Spleen (tissue), 11 donors: ENCODE measurements at regions not wholly inside any gene's neighbourhood (a gene's known extent, or its start where the extent isn't known, plus 50 kb on each side); places are given as distances from the start of the nearest gene placed in this dataset.

Experiments
- DNase-seq: peaks from one replicate; pipeline ENCODE4 v3.0.0-alpha.2; 2020
- H3K27ac ChIP-seq, 8 donors: fragments of 200-600 bp; sonication (generic) in 7 of 8; 1 replicate in 4 of 8; 2 replicates in 4 of 8; pipeline versions ENCODE4 v1.5.0 to v1.8.0; 2016 to 2021; ENCODE audit warnings: inconsistent platforms in 4 of 8, mild to moderate bottlenecking in 4 of 8, moderate library complexity in 1 of 8
- H3K27me3 ChIP-seq, 7 donors: fragments of 200-600 bp; sonication (generic) in 6 of 7; replicated peaks in 1 of 7; 1 replicate in 4 of 7; 2 replicates in 3 of 7; pipeline versions ENCODE4 v1.5.0 to v1.8.0; 2016 to 2021; ENCODE audit warnings: inconsistent platforms in 3 of 7, mild to moderate bottlenecking in 1 of 7
- H3K36me3 ChIP-seq, 6 donors: fragments of 200-600 bp; sonication (generic) in 5 of 6; 1 replicate in 4 of 6; 2 replicates in 2 of 6; pipeline versions ENCODE4 v1.5.0 to v1.8.0; 2016 to 2021; ENCODE audit warnings: inconsistent platforms in 2 of 6
- H3K4me1 ChIP-seq, 6 donors: fragments of 200-600 bp; sonication (generic) in 5 of 6; 1 replicate in 3 of 6; 2 replicates in 3 of 6; pipeline versions ENCODE4 v1.5.0 to v1.8.0; 2016 to 2021; ENCODE audit warnings: inconsistent platforms in 3 of 6
- H3K4me3 ChIP-seq, 8 donors: fragments of 200-600 bp; sonication (generic) in 7 of 8; 1 replicate in 4 of 8; 2 replicates in 4 of 8; pipeline versions ENCODE4 v1.5.0 to v1.8.0; 2016 to 2021; ENCODE audit warnings: inconsistent platforms in 4 of 8, mild to moderate bottlenecking in 4 of 8, moderate library complexity in 2 of 8
- H3K9me3 ChIP-seq, 8 donors: fragments of 200-600 bp; sonication (generic) in 7 of 8; 1 replicate in 4 of 8; 2 replicates in 4 of 8; pipeline versions ENCODE4 v1.5.0 to v1.8.0; 2016 to 2021; ENCODE audit warnings: inconsistent platforms in 4 of 8
- POLR2A ChIP-seq, 3 donors: fragments of 450-650 bp; IDR thresholded peaks; one replicate each; pipeline ENCODE4 v1.5.1; 2017; ENCODE audit warnings: antibody characterized with exemption in 3 of 3, mild to moderate bottlenecking in 1 of 3
- POLR2AphosphoS5 ChIP-seq, 3 donors: sonication (generic); formaldehyde crosslinking; IDR thresholded peaks; one replicate each; pipeline ENCODE4 v1.5.1; 2017; ENCODE audit warnings: antibody characterized with exemption in 3 of 3
- WGBS, 5 donors: extraction: QIAGEN DNeasy Blood & Tissue Kit in 3 of 5; methylation state at CpG; one replicate each; pipeline versions ENCODE4 v1.1.5 to v1.1.7; 2013 to 2018; 5-methylcytosine and 5-hydroxymethylcytosine counted together
- intact Hi-C: fragments of 100-400 bp; cut with DNase I; formaldehyde crosslinking; loops from one replicate; pipeline ENCODE4 v1.15.0; 2023; ENCODE audit warnings: low total_unique reads
- TF ChIP-seq, protein P1 (sequence below), 11 experiments: fragments of 200-600 bp in 7 of 11; fragments of 450-650 bp in 4 of 11; sonication (generic) in 4 of 11; IDR thresholded peaks in 8 of 11; conservative IDR thresholded peaks in 3 of 11; 1 replicate in 7 of 11; 2 replicates in 4 of 11; pipeline versions ENCODE4 v1.4.0 to v1.8.0; 2016 to 2021; ENCODE audit warnings: antibody characterized with exemption in 11 of 11, inconsistent platforms in 4 of 11, mild to moderate bottlenecking in 1 of 11
- donor health status: healthy with polysubstance abuse.
- donor health status: DM: no; HTN: no; CAD: no; lungs with moderate emphysema.
- donor health status: DM: no; HTN: no; CAD: no.
- donor health status: Bipolar disorder and iron deficiency.
- donor health status: healthy.
- donor health status: DM: no; HTN: no; CAD: no.
- donor health status: DM: yes; HTN: yes; CAD: no.

DNA sequence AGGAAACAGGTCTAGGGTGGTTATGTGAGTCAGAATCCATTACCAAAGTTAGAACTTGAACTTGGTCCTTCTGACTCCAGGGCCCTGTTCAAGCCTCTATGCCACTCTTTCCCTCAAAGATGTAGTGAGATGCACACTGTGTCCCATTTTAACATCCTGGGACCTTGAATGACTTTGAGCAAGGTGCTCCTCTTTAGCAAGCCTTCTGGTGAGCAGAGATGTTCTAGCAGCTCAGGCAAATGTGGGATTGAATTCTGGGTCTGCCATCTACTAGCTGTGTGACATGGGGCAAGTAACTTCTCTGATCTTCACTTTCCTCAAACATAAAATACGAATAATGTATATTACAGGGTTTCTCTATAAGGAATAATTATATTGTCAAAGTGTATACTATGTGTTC, 294.0 kb upstream of the CXCR4 start:
- intact Hi-C loops, result no loop called here
- TF ChIP-seq POLR2A (IDR thresholded peaks at IDR 0.05) (no peak), POLR2AphosphoS5 (IDR thresholded peaks at IDR 0.05) (no peak)
- TF ChIP-seq, protein P1, sequence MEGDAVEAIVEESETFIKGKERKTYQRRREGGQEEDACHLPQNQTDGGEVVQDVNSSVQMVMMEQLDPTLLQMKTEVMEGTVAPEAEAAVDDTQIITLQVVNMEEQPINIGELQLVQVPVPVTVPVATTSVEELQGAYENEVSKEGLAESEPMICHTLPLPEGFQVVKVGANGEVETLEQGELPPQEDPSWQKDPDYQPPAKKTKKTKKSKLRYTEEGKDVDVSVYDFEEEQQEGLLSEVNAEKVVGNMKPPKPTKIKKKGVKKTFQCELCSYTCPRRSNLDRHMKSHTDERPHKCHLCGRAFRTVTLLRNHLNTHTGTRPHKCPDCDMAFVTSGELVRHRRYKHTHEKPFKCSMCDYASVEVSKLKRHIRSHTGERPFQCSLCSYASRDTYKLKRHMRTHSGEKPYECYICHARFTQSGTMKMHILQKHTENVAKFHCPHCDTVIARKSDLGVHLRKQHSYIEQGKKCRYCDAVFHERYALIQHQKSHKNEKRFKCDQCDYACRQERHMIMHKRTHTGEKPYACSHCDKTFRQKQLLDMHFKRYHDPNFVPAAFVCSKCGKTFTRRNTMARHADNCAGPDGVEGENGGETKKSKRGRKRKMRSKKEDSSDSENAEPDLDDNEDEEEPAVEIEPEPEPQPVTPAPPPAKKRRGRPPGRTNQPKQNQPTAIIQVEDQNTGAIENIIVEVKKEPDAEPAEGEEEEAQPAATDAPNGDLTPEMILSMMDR (IDR thresholded peaks at IDR 0.05 in 8 of 11, conservative IDR thresholded peaks at IDR 0.05 in 3 of 11), result no peak
- Histone ChIP-seq H3K4me1 (no peaks in the 10 kb centered on the region), H3K36me3 (no peaks in the 10 kb centered on the region), H3K27ac (no peak overlapping the region), H3K4me3 (no peak overlapping the region), H3K9me3 (no peaks in the 10 kb centered on the region), H3K27me3 (peaks cover 0 to 25% (median 0%) of the 10 kb centered on the region in 7 donors)
- WGBS, 5 donors, result 52 to 95% (median 80%) methylated on average over 1 of the region's 1 CpG
- no peak for DNase-seq

DNA sequence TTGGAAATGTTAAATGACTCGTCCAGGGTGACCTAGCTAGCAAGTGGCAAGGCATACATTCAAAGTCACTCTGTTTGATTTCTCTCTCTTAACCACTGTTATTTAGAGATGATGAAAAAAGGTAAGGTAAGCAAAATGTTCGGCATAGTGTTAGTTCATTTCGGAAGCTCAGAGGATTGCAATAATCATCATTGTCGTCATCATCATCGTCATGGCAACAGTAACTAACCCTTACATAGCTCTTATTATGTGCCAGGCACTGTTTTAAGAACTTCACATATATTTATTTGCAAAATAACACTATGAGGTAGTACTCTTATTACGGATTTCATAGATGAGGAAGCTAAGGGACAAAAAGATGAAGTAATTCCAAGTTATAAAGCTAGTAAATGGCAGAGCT, 292.7 kb upstream of the CXCR4 start:
- Histone ChIP-seq H3K36me3 (no peaks in the 10 kb centered on the region), H3K27ac (no peak overlapping the region), H3K27me3 (peaks cover 0 to 28% (median 0%) of the 10 kb centered on the region in 7 donors), H3K9me3 (no peaks in the 10 kb centered on the region), H3K4me3 (no peak overlapping the region), H3K4me1 (no peaks in the 10 kb centered on the region)
- 84 to 92% (median 87%) methylated on average over 6 of the region's 6 CpGs for WGBS, 5 donors
- intact Hi-C loops, result no loop called here
- TF ChIP-seq POLR2AphosphoS5 (IDR thresholded peaks at IDR 0.05) (no peak), POLR2A (IDR thresholded peaks at IDR 0.05) (no peak)
- TF ChIP-seq, protein P1 (IDR thresholded peaks at IDR 0.05 in 8 of 11, conservative IDR thresholded peaks at IDR 0.05 in 3 of 11), result no peak
- no peak for DNase-seq

DNA sequence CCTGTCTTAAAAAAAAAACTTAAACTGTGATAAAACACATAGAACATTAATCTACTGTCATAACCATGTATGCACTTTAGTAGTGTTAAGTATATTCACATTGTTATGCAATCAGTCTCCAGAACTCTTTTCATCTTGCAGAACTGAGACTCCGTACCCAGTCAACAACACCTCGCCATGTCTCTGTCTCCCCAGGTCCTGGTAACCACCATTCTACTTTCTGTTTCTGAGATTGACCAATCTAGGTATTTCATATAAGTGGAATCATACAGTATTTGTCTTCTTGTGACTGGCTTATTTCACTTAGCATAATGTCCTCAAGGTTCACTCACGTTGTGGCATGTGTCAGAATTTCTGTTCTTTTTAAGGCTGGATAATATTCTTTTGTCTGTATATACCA, 290.8 kb upstream of the CXCR4 start:
- intact Hi-C loops, result no loop called here
- no peak overlapping the region for H3K27ac ChIP-seq
- no peak overlapping the region for H3K4me3 ChIP-seq
- no peaks in the 10 kb centered on the region for H3K9me3 ChIP-seq
- no peaks in the 10 kb centered on the region for H3K36me3 ChIP-seq
- no peak for TF ChIP-seq POLR2A (IDR thresholded peaks at IDR 0.05)
- TF ChIP-seq, protein P1 (IDR thresholded peaks at IDR 0.05 in 8 of 11, conservative IDR thresholded peaks at IDR 0.05 in 3 of 11), result no peak
- TF ChIP-seq POLR2AphosphoS5 (IDR thresholded peaks at IDR 0.05), result no peak
- no peaks in the 10 kb centered on the region for H3K4me1 ChIP-seq
- peaks cover 0 to 39% (median 0%) of the 10 kb centered on the region in 7 donors for H3K27me3 ChIP-seq
- WGBS, 5 donors, result 69 to 86% (median 76%) methylated on average over 3 of the region's 3 CpGs
- DNase-seq, result no peak

DNA sequence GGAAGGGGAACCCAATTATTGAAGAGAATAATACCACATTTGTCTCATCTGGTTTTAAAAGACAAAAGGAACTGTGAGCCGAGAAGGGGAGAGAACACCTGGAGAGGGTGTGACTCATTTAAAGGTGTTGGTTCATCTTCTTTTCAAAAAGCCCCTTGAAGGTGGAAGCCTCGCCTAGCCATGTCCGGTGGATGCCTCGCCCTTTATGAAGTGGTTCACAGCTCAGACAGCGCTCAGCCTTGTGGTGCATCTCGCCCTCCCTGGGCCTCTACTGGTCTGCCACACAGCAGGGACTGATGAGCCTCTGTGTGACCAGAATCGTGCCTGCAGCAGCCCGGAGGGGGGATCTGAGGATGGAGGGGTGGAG, 290.0 kb upstream of the CXCR4 start:
- H3K27ac ChIP-seq, result no peak overlapping the region
- TF ChIP-seq, protein P1 (IDR thresholded peaks at IDR 0.05 in 8 of 11, conservative IDR thresholded peaks at IDR 0.05 in 3 of 11), result no peak
- TF ChIP-seq POLR2A (IDR thresholded peaks at IDR 0.05) (no peak), POLR2AphosphoS5 (IDR thresholded peaks at IDR 0.05) (no peak)
- intact Hi-C loops, result no loop called here
- H3K4me1 ChIP-seq, result no peaks in the 10 kb centered on the region
- no peak overlapping the region for H3K4me3 ChIP-seq
- H3K36me3 ChIP-seq, result no peaks in the 10 kb centered on the region
- H3K9me3 ChIP-seq, result no peaks in the 10 kb centered on the region
- DNase-seq, result no peak
- WGBS, 5 donors, result 60 to 76% (median 66%) methylated on average over 6 to 8 of the region's 8 CpGs
- peaks cover 0 to 43% (median 0%) of the 10 kb centered on the region in 7 donors for H3K27me3 ChIP-seq
